GM23338 (cell line): ENCODE measurements at regions not wholly inside any gene's neighbourhood (a gene's known extent, or its start where the extent isn't known, plus 50 kb on each side); places are given as distances from the start of the nearest gene placed in this dataset.
A peak's percentile ranks its signal among the peaks of the same experiment; 100 is the strongest.

Experiments used
- ATAC-seq: fragments of 200-7000 bp; cut with Tn5 transposase; 3 replicates; pipeline ENCODE4 v1.9.1; 2020
- DNase-seq: peaks from one replicate; pipeline ENCODE4 v3.0.0-alpha.2; 2015; ENCODE audit warnings: low spot score
- H2AFZ ChIP-seq: fragments of 200-600 bp; sonication (generic); 2 replicates; pipeline ENCODE4 v1.8.0; 2016; ENCODE audit warnings: antibody characterized with exemption, mild to moderate bottlenecking, moderate library complexity
- H3F3A ChIP-seq: fragments of 200-600 bp; sonication (generic); replicated peaks from 2 replicates; pipeline ENCODE4 v1.8.0; 2017; ENCODE audit warnings: antibody characterized with exemption, mixed run types, low read depth
- H3K27ac ChIP-seq: fragments of 200-600 bp; sonication (generic); 2 replicates; pipeline ENCODE4 v1.6.1; 2016; ENCODE audit warnings: low read depth
- H3K27me3 ChIP-seq: fragments of 200-600 bp; sonication (generic); 2 replicates; pipeline ENCODE4 v1.8.0; 2016; ENCODE audit warnings: mild to moderate bottlenecking, mixed run types, moderate library complexity; ENCODE audit not compliant: insufficient read depth
- H3K36me3 ChIP-seq: fragments of 200-600 bp; sonication (generic); 2 replicates; pipeline ENCODE4 v1.8.0; 2016; ENCODE audit warnings: mild to moderate bottlenecking; ENCODE audit not compliant: insufficient read depth
- H3K4me1 ChIP-seq: fragments of 200-600 bp; sonication (generic); 2 replicates; pipeline ENCODE4 v1.8.0; 2016; ENCODE audit warnings: mild to moderate bottlenecking, moderate library complexity; ENCODE audit not compliant: insufficient read depth
- H3K4me2 ChIP-seq: fragments of 200-600 bp; sonication (generic); 2 replicates; pipeline ENCODE4 v1.7.1; 2017; ENCODE audit warnings: mixed run types
- H3K4me3 ChIP-seq: fragments of 200-600 bp; sonication (generic); 2 replicates; pipeline ENCODE4 v1.6.1; 2016; ENCODE audit warnings: mixed run types
- H3K79me2 ChIP-seq: fragments of 200-600 bp; sonication (generic); replicated peaks from 2 replicates; pipeline ENCODE4 v1.8.0; 2017; ENCODE audit warnings: mild to moderate bottlenecking; ENCODE audit not compliant: insufficient read depth
- H3K9me2 ChIP-seq: fragments of 200-600 bp; sonication (generic); 2 replicates; pipeline ENCODE4 v1.8.0; 2017; ENCODE audit not compliant: insufficient read depth
- H4K20me1 ChIP-seq: fragments of 200-600 bp; sonication (generic); replicated peaks from 2 replicates; pipeline ENCODE4 v1.8.0; 2017; ENCODE audit warnings: mild to moderate bottlenecking; ENCODE audit not compliant: insufficient read depth
- H3K27ac Mint-ChIP-seq: 2 replicates; pipeline ENCODE4 v1.8.0; 2020; ENCODE audit warnings: inconsistent platforms, mild to moderate bottlenecking, moderate library complexity, mixed read lengths
- H3K27me3 Mint-ChIP-seq: 3 replicates; pipeline ENCODE4 v1.8.0; 2022; ENCODE audit warnings: low read depth, mild to moderate bottlenecking, moderate library complexity, mixed read lengths, inconsistent platforms; ENCODE audit not compliant: insufficient read depth, poor library complexity
- H3K36me3 Mint-ChIP-seq: 3 replicates; pipeline ENCODE4 v1.8.0; 2021; ENCODE audit warnings: low read depth, mild to moderate bottlenecking, inconsistent platforms, moderate library complexity, mixed read lengths
- H3K4me1 Mint-ChIP-seq: 3 replicates; pipeline ENCODE4 v1.8.0; 2020; ENCODE audit warnings: mild to moderate bottlenecking, inconsistent platforms, mixed read lengths
- H3K4me3 Mint-ChIP-seq: 3 replicates; pipeline ENCODE4 v1.8.0; 2021; ENCODE audit warnings: moderate library complexity, mild to moderate bottlenecking, inconsistent platforms, mixed read lengths
- H3K9me3 Mint-ChIP-seq: 3 replicates; pipeline ENCODE4 v1.8.0; 2020; ENCODE audit warnings: moderate library complexity, mild to moderate bottlenecking, inconsistent platforms, mixed read lengths
- CREB1 ChIP-seq: fragments of 250-450 bp; sonication (Bioruptor Pico); IDR thresholded peaks from 2 replicates; pipeline ENCODE4 v1.5.0; 2020; ENCODE audit warnings: low read depth, mild to moderate bottlenecking, moderate library complexity
- ETS1 ChIP-seq: IDR thresholded peaks from 2 replicates; pipeline ENCODE4 v1.6.1; 2016; ENCODE audit warnings: antibody characterized with exemption
- EZH2 ChIP-seq: fragments of 200-600 bp; sonication (generic); IDR thresholded peaks from one replicate; pipeline ENCODE4 v1.8.0; 2017; ENCODE audit warnings: antibody characterized with exemption, mild to moderate bottlenecking, low read depth; ENCODE audit not compliant: unreplicated experiment
- EZH2phosphoT487 ChIP-seq: fragments of 200-600 bp; sonication (generic); IDR thresholded peaks from one replicate; pipeline ENCODE4 v1.8.1; 2018; ENCODE audit warnings: antibody characterized with exemption; ENCODE audit not compliant: unreplicated experiment
- NANOG ChIP-seq: IDR thresholded peaks from 2 replicates; pipeline ENCODE4 v1.6.1; 2016; ENCODE audit warnings: antibody characterized with exemption, borderline replicate concordance
- POLR2AphosphoS5 ChIP-seq: IDR thresholded peaks from 2 replicates; pipeline ENCODE4 v1.6.1; 2016; ENCODE audit warnings: antibody characterized with exemption, low read depth
- ZNF114 ChIP-seq: fragments of 250-450 bp; sonication (Bioruptor Pico); IDR thresholded peaks from 2 replicates; pipeline ENCODE4 v1.5.0; 2020; ENCODE audit warnings: mild to moderate bottlenecking, moderate library complexity
- ZNF331 ChIP-seq: fragments of 250-450 bp; sonication (Bioruptor Pico); IDR thresholded peaks from 2 replicates; pipeline ENCODE4 v1.5.0; 2020; ENCODE audit warnings: low read depth, mild to moderate bottlenecking, moderate library complexity

GRCh38 chr10:56104487-56104886, 256.6 kb downstream of the ZWINT start:
- H3K4me2 ChIP-seq: no peak overlapping the region
- no peaks in the 10 kb centered on the region for H3K4me1 ChIP-seq
- TF ChIP-seq POLR2AphosphoS5 (no peak), ETS1 (no peak), ZNF114 (CRISPR knock-in tag) (no peak)
- no peaks in the 10 kb centered on the region for H3F3A ChIP-seq
- H3K27me3 Mint-ChIP-seq: no peaks in the 10 kb centered on the region
- no peak overlapping the region for H3K27ac Mint-ChIP-seq
- no peak overlapping the region for H2AFZ ChIP-seq
- H3K36me3 ChIP-seq: no peaks in the 10 kb centered on the region
- H3K4me3 Mint-ChIP-seq: no peak overlapping the region
- H3K9me3 Mint-ChIP-seq: no peaks in the 10 kb centered on the region; the same call in 2 of the 3 replicates
- no peaks in the 10 kb centered on the region for H3K27me3 ChIP-seq
- no peak overlapping the region for H3K4me3 ChIP-seq
- H4K20me1 ChIP-seq: no peaks in the 10 kb centered on the region
- ATAC-seq (no peak), DNase-seq (no peak)
- H3K9me2 ChIP-seq: no peaks in the 10 kb centered on the region
- H3K4me1 Mint-ChIP-seq: no peaks in the 10 kb centered on the region
- no peaks in the 10 kb centered on the region for H3K79me2 ChIP-seq
- no peak overlapping the region for H3K27ac ChIP-seq
- H3K36me3 Mint-ChIP-seq: no peaks in the 10 kb centered on the region

- H3K4me2 ChIP-seq: no peak overlapping the region
- DNase-seq (no peak), ATAC-seq (peak; percentile 49; the same call in 2 of the 3 replicates)
- no peaks in the 10 kb centered on the region for H3K4me1 ChIP-seq
- Mint-ChIP-seq H3K36me3 (peaks cover 7% of the 10 kb centered on the region; the same call in 1 of the 3 replicates), H3K27ac (no peak overlapping the region), H3K9me3 (peaks cover 7% of the 10 kb centered on the region), H3K4me1 (peaks cover 7% of the 10 kb centered on the region; the same call in 2 of the 3 replicates), H3K4me3 (no peak overlapping the region), H3K27me3 (peaks cover 2% of the 10 kb centered on the region)
- no peaks in the 10 kb centered on the region for H3K9me2 ChIP-seq
- H3K79me2 ChIP-seq: no peaks in the 10 kb centered on the region
- no peak overlapping the region for H2AFZ ChIP-seq
- TF ChIP-seq POLR2AphosphoS5 (no peak), ZNF114 (CRISPR knock-in tag) (no peak)
- no peaks in the 10 kb centered on the region for H3K27me3 ChIP-seq
- no peaks in the 10 kb centered on the region for H4K20me1 ChIP-seq
- no peak overlapping the region for H3K4me3 ChIP-seq
- no peak overlapping the region for H3K27ac ChIP-seq
- H3F3A ChIP-seq: no peaks in the 10 kb centered on the region
- H3K36me3 ChIP-seq: no peaks in the 10 kb centered on the region; the same call in 1 of the 2 replicates
These were observed 264.9 kb downstream of the ZWINT start for GRCh38 chr10:56096226-56096517.

GRCh38 chr10:56095506-56096225, 265.4 kb downstream of the ZWINT start:
- Histone ChIP-seq H3K9me2 (no peaks in the 10 kb centered on the region), H2AFZ (0 out of 2 replicates have a peak overlapping the region, but pooled peaks have one; percentile 23), H3K27me3 (no peaks in the 10 kb centered on the region), H3F3A (no peaks in the 10 kb centered on the region), H3K27ac (no peak overlapping the region), H4K20me1 (no peaks in the 10 kb centered on the region), H3K4me1 (no peaks in the 10 kb centered on the region), H3K79me2 (no peaks in the 10 kb centered on the region), H3K36me3 (no peaks in the 10 kb centered on the region; the same call in 1 of the 2 replicates), H3K4me3 (no peak overlapping the region), H3K4me2 (no peak overlapping the region; the same call in 1 of the 2 replicates)
- peaks cover 10% of the 10 kb centered on the region for H3K36me3 Mint-ChIP-seq
- H3K4me3 Mint-ChIP-seq: no peak overlapping the region
- peaks cover 2% of the 10 kb centered on the region for H3K27me3 Mint-ChIP-seq
- no peak overlapping the region for H3K27ac Mint-ChIP-seq
- ATAC-seq: peak; percentile 84
- peaks cover 10% of the 10 kb centered on the region for H3K9me3 Mint-ChIP-seq
- peaks cover 7% of the 10 kb centered on the region; the same call in 2 of the 3 replicates for H3K4me1 Mint-ChIP-seq
- peak; percentile 15 for DNase-seq
- TF ChIP-seq EZH2phosphoT487 (no peak), ZNF114 (CRISPR knock-in tag) (no peak), ETS1 (no peak), CREB1 (CRISPR knock-in tag) (no peak), NANOG (no peak), ZNF331 (CRISPR knock-in tag) (no peak), EZH2 (no peak), POLR2AphosphoS5 (no peak)
